ENCODE measurements at regions not wholly inside any gene's neighbourhood (a gene's known extent, or its start where the extent isn't known, plus 50 kb on each side); places are given as distances from the start of the nearest gene placed in this dataset.
A peak's percentile ranks its signal among the peaks of the same experiment; 100 is the strongest.

DNA sequence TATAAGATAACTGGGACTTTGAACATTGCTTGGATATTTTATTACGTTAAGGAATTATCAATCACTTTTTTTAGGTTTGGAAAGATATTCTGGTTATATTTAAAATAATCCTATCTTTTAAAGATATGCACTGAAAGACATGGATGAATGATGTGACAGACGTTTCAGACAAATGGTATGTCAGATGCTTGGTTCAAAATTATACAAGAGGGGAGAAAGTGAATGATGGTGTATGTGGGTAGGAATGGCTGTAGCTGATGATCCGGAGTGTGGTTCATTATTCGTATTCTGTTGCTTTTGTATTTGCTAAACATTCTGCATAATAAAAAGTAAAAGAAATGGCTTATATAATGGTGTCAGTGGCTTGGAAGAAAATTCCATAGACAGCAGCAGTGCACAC, 51.0 kb upstream of the SNRPB2 start:
- no peak for FAIRE-seq
- no peak for DNase-seq (ENCODE audit: low spot score)

DNA sequence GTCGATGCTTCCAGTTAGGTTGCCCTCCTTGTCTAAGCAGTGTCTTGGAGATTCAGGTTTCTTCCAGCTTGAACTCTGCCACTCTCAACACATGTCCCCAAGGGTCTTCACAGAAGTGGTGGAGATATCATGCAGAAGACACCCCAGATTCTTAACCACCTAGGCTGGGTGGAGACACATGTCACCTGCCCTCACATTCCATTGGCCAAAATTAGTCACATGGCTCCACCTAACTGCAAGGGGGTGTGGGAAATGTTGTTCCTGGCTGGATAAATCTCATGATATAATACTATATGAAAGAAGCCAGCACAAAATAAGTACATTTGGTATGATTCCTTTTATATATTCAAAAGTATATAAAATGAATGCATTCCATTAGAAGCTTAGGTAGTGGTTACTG, 52.9 kb upstream of the SNRPB2 start:
- DNase-seq (ENCODE audit: low spot score) (no peak), FAIRE-seq (no peak)

DNA sequence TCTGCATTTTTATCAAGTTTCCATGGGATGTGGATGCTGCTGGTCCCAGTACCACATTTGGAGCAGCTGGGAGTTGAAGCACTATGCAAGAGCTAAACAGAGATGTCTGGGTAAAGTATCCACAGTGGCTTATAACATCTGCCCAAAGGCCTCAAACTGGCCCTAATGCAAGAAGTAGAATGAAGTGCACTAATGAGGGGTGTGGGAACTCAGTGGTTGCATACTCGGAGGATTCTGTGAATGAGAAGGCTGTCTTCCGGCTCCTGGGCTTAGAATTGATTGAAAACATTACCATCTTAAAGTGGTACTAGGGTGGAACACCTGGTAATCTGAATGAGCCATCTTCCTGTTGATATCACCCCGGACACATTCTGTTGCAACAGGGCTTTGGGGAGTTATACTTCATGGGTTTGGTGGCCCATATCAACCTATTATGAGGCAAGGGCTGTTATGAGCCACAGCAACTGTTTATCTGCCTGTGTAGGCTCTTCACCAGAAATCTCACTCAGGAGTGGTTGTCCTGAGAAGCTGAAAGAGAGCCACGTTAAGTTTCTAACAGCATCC, 54.7 kb upstream of the SNRPB2 start:
- DNase-seq (ENCODE audit: low spot score), result no peak
- FAIRE-seq, result no peak

DNA sequence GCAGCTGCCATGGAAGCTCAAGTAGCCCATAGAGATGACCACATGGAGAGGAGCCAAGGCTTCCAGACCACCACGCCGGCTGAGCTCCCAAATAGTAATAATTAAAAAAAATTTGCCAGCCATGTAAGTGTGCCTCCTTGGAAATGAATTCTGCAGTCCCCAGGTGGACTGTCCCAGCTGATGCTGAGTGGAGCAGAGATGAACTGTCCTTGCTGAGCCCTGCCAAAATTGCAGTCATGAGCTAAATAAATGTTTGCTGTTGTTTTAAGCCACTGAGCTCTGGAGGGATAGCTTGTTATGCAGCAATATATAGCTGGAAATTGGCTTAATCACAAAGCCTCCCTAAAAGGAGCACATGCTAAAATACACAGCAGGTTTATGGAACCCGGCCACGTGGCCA, 55.6 kb upstream of the SNRPB2 start:
- no peak for DNase-seq (ENCODE audit: low spot score)
- FAIRE-seq, result no peak

- no peak for DNase-seq (ENCODE audit: low spot score)
- FAIRE-seq, result no peak
Observed at GRCh38 chr20:16672299-16672698, 57.5 kb upstream of the SNRPB2 start.

DNA sequence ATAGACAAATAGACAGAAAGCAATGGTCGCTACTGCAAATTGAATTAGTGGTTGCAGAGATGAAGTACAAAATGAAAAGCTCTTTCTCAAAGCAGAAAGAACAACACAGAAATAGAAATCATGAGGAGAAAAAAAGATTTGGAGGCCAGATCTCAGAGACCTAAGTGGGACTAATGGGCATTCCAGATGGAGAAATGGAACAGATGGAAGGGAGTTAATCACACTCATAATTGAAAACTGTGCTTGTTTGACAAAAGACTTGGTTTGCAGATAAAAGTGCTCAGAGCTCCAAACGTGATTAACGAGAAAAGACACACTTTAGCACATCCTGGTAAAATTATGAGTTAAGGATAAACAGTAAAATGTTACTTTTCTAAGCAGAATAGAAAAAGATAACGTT, 58.1 kb upstream of the SNRPB2 start:
- FAIRE-seq, result no peak

GRCh38 chr20:16666272-16666671, 63.6 kb upstream of the SNRPB2 start:
- no peak for FAIRE-seq

More for the DNA sequence above, 58.1 kb upstream of the SNRPB2 start:
- no peak for DNase-seq (ENCODE audit: low spot score)

GRCh38 chr20:16664020-16664419, 65.8 kb upstream of the SNRPB2 start:
- no peak for DNase-seq (ENCODE audit: low spot score)
- FAIRE-seq, result no peak

More at GRCh38 chr20:16666272-16666671, 63.6 kb upstream of the SNRPB2 start:
- DNase-seq (ENCODE audit: low spot score), result no peak

- FAIRE-seq (no peak), DNase-seq (ENCODE audit: low spot score) (no peak)
Observed at GRCh38 chr20:16662467-16662866, 67.4 kb upstream of the SNRPB2 start.

- FAIRE-seq (no peak), DNase-seq (ENCODE audit: low spot score) (no peak)
Observed at GRCh38 chr20:16661756-16662155, 68.1 kb upstream of the SNRPB2 start.

- no peak for FAIRE-seq
Observed at GRCh38 chr20:16654858-16655535, 74.8 kb upstream of the SNRPB2 start.

GRCh38 chr20:16653266-16653665, 76.6 kb upstream of the SNRPB2 start:
- DNase-seq (ENCODE audit: low spot score) (no peak), FAIRE-seq (no peak)

More at GRCh38 chr20:16654858-16655535, 74.8 kb upstream of the SNRPB2 start:
- no peak for DNase-seq (ENCODE audit: low spot score)

- DNase-seq (ENCODE audit: low spot score), result no peak
- no peak for FAIRE-seq
Observed at GRCh38 chr20:16647875-16648597, 74.8 kb upstream of the KIF16B start.

GRCh38 chr20:16641511-16642023, 68.3 kb upstream of the KIF16B start:
- no peak for DNase-seq (ENCODE audit: low spot score)
- no peak for FAIRE-seq

GRCh38 chr20:16639027-16639941, 66.0 kb upstream of the KIF16B start:
- DNase-seq (ENCODE audit: low spot score) (peak; percentile 25), FAIRE-seq (no peak)

DNA sequence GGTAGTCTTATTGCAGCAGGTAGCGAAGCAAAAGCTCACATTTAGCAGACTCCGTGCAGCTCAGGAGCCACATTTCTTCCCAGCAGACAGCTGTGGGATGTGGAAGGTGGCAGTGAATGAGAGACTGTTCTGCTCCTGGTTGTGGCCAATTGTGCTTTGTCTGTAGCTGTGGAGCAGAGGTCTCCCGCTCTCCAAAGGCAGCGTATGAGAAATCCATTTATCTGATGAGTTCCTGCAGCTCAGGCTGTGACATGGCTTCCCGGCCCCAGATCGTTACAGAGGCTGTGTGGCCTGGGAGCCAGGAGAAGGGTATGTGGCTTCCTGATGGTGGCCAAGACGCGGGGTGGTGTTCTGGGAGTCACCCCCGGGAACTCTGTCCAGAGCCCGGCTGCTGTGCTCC, 64.5 kb upstream of the KIF16B start:
- no peak for DNase-seq (ENCODE audit: low spot score)
- no peak for FAIRE-seq

DNA sequence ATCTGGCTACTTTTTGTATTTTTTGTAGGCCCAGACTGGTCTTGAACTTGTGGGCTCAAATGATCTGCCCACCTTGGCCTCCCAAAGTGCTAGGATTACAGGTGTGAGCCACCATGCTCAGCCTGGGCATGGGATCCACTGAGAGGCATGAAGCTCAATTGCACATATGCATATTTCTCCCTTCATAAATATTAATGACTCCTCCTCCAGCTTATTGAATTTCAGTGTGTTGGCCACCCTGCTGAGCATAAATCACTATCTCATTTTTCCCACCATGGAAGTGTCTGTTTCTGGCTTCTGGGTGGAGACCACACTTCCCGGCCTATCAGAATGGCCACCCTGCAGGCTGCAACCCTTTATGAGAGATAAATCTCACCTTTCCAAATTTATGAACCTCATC, 53.6 kb upstream of the KIF16B start:
- FAIRE-seq (no peak), DNase-seq (ENCODE audit: low spot score) (no peak)

- no peak for FAIRE-seq
Observed at GRCh38 chr20:16624106-16624505, 50.9 kb upstream of the KIF16B start.

More at GRCh38 chr20:16624106-16624505, 50.9 kb upstream of the KIF16B start:
- no peak for DNase-seq (ENCODE audit: low spot score)
